Neural progenitor cell (in vitro differentiated cells): ENCODE measurements at regions not wholly inside any gene's neighbourhood (a gene's known extent, or its start where the extent isn't known, plus 50 kb on each side); places are given as distances from the start of the nearest gene placed in this dataset.

Experiments
- EZH2 ChIP-seq: fragments of 200-600 bp; sonication (generic); IDR thresholded peaks from 2 replicates; pipeline ENCODE4 v1.6.1; 2017; ENCODE audit warnings: antibody characterized with exemption, mild to moderate bottlenecking, moderate library complexity
- TF ChIP-seq, protein P1 (sequence below): fragments of 200-600 bp; sonication (generic); IDR thresholded peaks from 2 replicates; pipeline ENCODE4 v1.5.1; 2017; ENCODE audit warnings: antibody characterized with exemption, mild to moderate bottlenecking

DNA sequence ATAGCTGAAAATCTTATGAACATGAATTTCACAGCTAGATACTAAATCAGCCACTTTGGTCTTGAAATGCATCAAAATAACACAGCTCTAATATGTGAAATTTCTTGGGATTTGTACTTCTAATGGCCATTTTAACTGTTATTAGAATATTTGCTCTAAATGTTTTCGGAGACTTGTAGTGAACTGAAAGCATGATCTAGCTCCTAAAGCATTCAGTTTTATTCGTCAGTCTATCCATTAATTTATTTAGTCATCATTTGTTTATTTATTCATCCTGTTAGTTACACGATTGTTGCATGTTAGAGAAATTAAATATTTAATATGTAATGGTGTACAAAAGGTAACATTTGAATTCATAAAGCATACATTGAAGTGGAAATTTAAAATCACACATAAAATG is 1132.7 kb downstream of the SLITRK1 start:
- TF ChIP-seq EZH2 = no peak
- TF ChIP-seq, protein P1, sequence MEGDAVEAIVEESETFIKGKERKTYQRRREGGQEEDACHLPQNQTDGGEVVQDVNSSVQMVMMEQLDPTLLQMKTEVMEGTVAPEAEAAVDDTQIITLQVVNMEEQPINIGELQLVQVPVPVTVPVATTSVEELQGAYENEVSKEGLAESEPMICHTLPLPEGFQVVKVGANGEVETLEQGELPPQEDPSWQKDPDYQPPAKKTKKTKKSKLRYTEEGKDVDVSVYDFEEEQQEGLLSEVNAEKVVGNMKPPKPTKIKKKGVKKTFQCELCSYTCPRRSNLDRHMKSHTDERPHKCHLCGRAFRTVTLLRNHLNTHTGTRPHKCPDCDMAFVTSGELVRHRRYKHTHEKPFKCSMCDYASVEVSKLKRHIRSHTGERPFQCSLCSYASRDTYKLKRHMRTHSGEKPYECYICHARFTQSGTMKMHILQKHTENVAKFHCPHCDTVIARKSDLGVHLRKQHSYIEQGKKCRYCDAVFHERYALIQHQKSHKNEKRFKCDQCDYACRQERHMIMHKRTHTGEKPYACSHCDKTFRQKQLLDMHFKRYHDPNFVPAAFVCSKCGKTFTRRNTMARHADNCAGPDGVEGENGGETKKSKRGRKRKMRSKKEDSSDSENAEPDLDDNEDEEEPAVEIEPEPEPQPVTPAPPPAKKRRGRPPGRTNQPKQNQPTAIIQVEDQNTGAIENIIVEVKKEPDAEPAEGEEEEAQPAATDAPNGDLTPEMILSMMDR = no peak
